DMS153 (cell line): ENCODE measurements at regions not wholly inside any gene's neighbourhood (a gene's known extent, or its start where the extent isn't known, plus 50 kb on each side); places are given as distances from the start of the nearest gene placed in this dataset.

Experiments used
- DNase-seq: peaks from one replicate; lab custom pipeline; 2025; lab: John Stamatoyannopoulos, UW

DNA sequence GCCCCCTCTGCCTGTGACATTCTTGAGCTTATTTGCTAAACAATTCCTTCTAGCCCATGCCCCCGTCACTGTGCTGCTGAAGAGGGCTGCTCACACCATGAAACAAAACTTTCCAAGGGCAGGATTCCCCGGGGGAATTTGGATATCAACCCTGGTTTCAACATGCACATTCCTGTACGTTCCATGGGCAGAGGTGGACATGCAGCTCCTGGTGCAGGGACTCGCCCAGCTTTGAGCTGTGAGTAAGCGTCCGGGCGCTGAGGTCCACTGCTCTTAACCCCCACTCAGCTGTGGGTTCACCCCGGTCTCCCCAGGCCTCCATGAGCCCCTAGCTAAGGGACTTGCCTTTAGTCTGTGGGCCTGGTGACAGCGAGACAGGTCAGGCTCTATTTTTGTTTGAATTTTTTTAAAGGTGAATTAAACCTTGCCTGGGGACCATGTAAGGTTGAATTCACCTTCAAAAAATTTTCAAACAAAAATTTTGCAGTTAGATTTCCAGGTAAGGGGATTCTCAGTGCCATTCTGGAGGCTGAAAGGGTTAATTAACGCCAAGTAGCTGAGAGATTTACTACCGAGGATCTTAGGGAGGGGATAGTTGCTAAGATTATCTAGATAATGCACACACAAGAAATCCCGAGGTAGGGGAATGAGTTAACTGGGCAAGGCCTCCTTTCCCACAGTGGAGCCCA is 70.3 kb upstream of the SLC22A23 start:
- DNase-seq, result no peak

DNA sequence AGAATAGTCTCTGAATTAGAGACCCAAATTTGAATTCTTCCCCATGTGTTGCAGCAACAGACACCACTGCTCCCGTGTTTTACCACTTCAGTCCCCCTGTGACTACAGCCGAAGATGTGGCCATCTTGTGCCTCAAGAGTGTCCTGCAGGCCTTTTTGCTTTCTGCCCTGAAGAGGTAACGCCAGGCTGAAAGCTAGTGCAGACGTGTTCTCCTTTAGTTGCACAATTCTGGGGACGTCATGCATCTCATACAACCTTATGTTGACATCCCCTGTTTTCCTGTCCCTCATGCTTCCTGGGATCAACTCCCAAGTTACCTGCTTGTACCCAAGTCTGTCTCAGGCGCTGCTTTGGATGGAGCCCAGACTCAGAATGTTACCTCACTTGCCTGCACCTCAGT is 69.1 kb upstream of the SLC22A23 start:
- no peak for DNase-seq

- no peak for DNase-seq
Observed at GRCh38 chr6:3524456-3524855, 67.6 kb upstream of the SLC22A23 start.

- DNase-seq, result no peak
Observed at GRCh38 chr6:3523966-3524365, 67.1 kb upstream of the SLC22A23 start.

DNA sequence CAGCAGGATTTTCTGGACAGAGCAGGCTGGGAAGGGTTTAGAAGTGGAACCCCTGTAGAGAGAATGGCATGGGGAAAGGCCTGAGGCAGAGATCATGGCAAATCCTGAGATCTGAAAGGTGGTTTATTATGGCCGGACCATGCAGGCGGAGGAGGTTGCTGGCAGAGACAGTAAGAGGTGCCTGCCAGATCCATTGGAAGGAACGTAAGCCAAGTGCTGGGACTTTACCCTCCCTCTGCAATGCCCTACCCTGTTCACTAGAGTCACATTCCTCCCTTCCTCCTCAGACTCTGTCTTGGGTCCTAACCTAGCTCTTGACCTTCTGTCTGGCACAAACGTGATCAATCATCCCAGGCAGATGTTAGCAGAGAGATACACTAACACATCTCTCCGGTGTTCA is 66.4 kb upstream of the SLC22A23 start:
- no peak for DNase-seq

- no peak for DNase-seq
Observed at GRCh38 chr6:3522561-3523260, 65.9 kb upstream of the SLC22A23 start.

GRCh38 chr6:3520281-3521230 is 63.7 kb upstream of the SLC22A23 start:
- no peak for DNase-seq

DNA sequence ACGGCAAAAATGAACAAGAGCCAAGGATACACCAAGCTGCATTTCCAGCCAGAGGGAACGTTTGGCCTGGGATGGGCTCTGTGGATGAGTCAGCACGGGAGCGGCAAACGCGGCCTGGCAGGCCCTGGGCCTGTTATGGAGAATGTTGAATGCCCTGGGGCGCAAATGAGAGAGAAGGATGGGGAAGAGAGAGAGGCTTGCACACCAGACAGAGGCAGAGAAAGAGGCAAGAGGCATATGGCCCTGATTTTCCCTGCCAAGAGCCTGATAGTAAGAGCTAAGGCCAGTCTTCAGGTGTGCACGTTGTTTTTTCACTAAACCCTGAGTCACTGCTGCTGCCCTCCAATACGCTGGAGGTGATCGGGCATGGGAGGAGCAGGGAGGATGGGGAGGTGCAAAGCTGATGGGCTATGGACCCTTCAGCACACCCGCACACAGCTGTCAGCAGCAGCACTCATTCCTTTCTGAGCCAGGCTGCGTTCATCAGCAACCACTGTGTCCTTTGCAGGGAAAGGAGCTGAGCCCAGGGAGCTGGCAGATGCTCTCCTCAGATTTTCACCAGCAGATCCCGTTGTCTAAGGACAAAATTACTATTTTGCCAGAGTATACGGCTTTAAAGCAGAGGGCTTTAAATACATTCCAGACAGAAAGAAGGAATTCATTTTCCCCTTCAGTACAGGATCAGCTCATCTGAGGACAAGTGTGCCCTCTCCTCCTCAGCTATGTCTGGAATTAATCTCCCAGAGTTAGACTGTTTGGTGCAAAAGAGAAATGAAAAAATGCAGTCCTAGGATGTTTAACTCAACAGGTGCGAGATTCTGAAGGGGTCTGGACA is 61.7 kb upstream of the SLC22A23 start:
- no peak for DNase-seq

DNA sequence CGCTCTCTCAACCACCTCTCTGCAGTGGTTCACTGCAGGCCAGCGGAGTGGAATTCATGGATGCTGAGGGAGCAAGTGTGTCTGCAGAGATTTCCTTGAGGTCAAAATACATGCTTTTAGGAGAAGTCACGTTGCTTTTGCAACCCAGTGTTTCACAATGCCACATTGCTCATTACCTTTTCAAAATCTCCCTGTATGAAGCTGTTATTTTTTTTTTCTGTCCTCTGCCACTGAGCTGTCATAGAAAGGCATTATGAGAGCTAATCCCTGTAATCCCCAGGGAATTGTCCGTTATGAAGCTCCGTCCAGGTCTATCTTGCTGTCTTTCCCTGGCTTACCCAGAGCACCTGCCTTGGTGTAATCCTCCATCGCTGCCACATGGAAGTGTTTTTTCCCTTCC is 60.5 kb upstream of the SLC22A23 start:
- no peak for DNase-seq

DNA sequence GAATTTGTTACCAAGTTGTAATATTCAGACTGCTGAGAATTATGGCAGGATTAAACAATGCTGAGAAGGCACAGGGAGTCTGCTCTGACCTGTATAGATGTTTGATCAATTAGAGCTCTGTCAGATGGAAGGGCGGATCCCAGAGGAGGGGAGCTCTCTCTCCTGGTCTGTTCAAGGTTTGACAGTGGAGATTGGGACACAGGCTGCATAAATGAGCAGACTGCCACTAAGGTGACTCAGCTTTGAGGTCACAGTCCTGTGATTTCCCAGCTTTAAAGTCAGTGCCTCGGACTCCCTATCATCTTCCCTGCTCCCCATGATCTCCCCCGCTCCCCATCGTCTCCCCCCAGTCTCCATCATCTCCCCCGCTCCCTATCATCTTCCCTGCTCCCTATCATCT is 59.2 kb upstream of the SLC22A23 start:
- DNase-seq, result no peak

- no peak for DNase-seq
Observed at GRCh38 chr6:3515669-3516068, 58.8 kb upstream of the SLC22A23 start.

GRCh38 chr6:3513416-3513815 is 56.6 kb upstream of the SLC22A23 start:
- no peak for DNase-seq

DNA sequence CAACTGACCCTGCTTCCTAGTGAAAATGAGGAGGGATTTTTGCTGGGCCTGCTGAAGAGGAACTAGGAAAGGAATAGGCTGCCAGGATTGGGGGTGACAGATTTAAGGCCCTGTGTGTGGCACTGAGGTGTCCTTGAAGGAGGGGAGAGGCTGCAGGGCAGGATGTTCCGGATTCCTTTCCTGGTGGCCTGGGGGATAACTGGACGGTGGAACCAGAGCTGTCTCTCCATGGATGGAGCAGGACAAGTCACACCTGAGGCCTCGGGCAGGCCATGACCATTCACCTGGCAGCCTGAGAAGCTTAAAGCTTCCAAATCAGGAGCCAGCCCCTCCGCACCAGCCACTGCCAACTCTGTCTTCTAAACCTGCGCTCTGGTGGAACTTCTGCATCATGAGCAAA is 56.0 kb upstream of the SLC22A23 start:
- DNase-seq, result no peak

GRCh38 chr6:3510617-3511016 is 53.8 kb upstream of the SLC22A23 start:
- no peak for DNase-seq

DNA sequence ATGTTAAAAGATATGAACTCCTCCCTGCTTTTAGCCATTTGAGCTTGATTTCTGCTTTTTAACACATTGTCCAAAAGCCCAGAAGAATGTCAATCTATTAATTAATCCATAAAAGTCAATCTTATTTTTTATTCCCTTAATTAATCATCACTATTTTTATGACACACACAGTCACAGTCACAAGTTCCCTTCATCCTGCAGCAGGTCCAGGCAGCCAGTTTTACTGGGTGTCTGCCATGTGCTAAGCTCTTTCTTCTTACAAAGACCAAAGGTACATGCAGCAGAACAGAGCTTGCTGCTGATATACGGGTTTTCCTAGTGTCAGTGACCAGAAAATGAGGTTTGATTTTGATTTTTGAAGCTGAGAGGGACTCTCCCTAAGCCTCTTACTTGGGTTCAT is 53.3 kb upstream of the SLC22A23 start:
- DNase-seq, result no peak

- DNase-seq, result no peak
Observed at GRCh38 chr6:3509336-3509735, 52.5 kb upstream of the SLC22A23 start.

- no peak for DNase-seq
Observed at GRCh38 chr6:3506751-3507383, 50.0 kb upstream of the SLC22A23 start.
